ENCODE measurements at regions not wholly inside any gene's neighbourhood (a gene's known extent, or its start where the extent isn't known, plus 50 kb on each side); places are given as distances from the start of the nearest gene placed in this dataset.

GRCh38 chr13:34671137-34671536 lies 270.9 kb upstream of the NBEA start:
- Mint-ChIP-seq H3K27me3 (no peaks in the 10 kb centered on the region), H3K36me3 (ENCODE audit: low read depth) (no peaks in the 10 kb centered on the region), H3K27ac (no peak overlapping the region), H3K9me3 (no peaks in the 10 kb centered on the region), H3K4me3 (no peak overlapping the region), H3K4me1 (no peaks in the 10 kb centered on the region)
- POLR2A ChIA-PET, result no interaction called here
- CTCF ChIA-PET, result no interaction called here
- DNase-seq, result no peak

GRCh38 chr13:34672631-34673030 lies 269.4 kb upstream of the NBEA start:
- no peaks in the 10 kb centered on the region for H3K27me3 Mint-ChIP-seq
- no peak for DNase-seq
- ChIA-PET CTCF (no interaction called here), POLR2A (no interaction called here)
- H3K27ac Mint-ChIP-seq, result no peak overlapping the region
- H3K4me1 Mint-ChIP-seq, result no peaks in the 10 kb centered on the region
- no peak overlapping the region for H3K4me3 Mint-ChIP-seq
- no peaks in the 10 kb centered on the region for H3K36me3 Mint-ChIP-seq (ENCODE audit: low read depth)
- H3K9me3 Mint-ChIP-seq, result no peaks in the 10 kb centered on the region

- CTCF ChIA-PET, result no interaction called here
- POLR2A ChIA-PET, result no interaction called here
- Mint-ChIP-seq H3K9me3 (no peaks in the 10 kb centered on the region), H3K27me3 (no peaks in the 10 kb centered on the region), H3K4me1 (no peaks in the 10 kb centered on the region), H3K27ac (no peak overlapping the region), H3K4me3 (no peak overlapping the region), H3K36me3 (ENCODE audit: low read depth) (no peaks in the 10 kb centered on the region)
- DNase-seq, result no peak
Observed at GRCh38 chr13:34675626-34676025, 266.4 kb upstream of the NBEA start.

GRCh38 chr13:34678154-34678553 lies 263.9 kb upstream of the NBEA start:
- H3K9me3 Mint-ChIP-seq, result no peaks in the 10 kb centered on the region
- no peaks in the 10 kb centered on the region for H3K4me1 Mint-ChIP-seq
- H3K27me3 Mint-ChIP-seq, result no peaks in the 10 kb centered on the region
- ChIA-PET CTCF (no interaction called here), POLR2A (no interaction called here)
- no peak overlapping the region for H3K4me3 Mint-ChIP-seq
- H3K36me3 Mint-ChIP-seq (ENCODE audit: low read depth), result no peaks in the 10 kb centered on the region
- no peak overlapping the region for H3K27ac Mint-ChIP-seq
- DNase-seq, result no peak

- Mint-ChIP-seq H3K9me3 (no peaks in the 10 kb centered on the region), H3K27me3 (no peaks in the 10 kb centered on the region), H3K4me3 (no peak overlapping the region), H3K27ac (no peak overlapping the region), H3K4me1 (no peaks in the 10 kb centered on the region), H3K36me3 (ENCODE audit: low read depth) (no peaks in the 10 kb centered on the region)
- no peak for DNase-seq
- CTCF ChIA-PET, result no interaction called here
- POLR2A ChIA-PET, result no interaction called here
Observed at GRCh38 chr13:34681405-34681955, 260.6 kb upstream of the NBEA start.

- Mint-ChIP-seq H3K36me3 (ENCODE audit: low read depth) (no peaks in the 10 kb centered on the region), H3K4me1 (no peaks in the 10 kb centered on the region), H3K27me3 (no peaks in the 10 kb centered on the region), H3K9me3 (peaks cover 2% of the 10 kb centered on the region), H3K4me3 (no peak overlapping the region), H3K27ac (no peak overlapping the region)
- DNase-seq, result no peak
- POLR2A ChIA-PET, result no interaction called here
- CTCF ChIA-PET, result no interaction called here
Observed at GRCh38 chr13:34695063-34695462, 247.0 kb upstream of the NBEA start.

GRCh38 chr13:34696296-34696695 lies 245.8 kb upstream of the NBEA start:
- H3K4me1 Mint-ChIP-seq, result no peaks in the 10 kb centered on the region
- no peak overlapping the region for H3K27ac Mint-ChIP-seq
- H3K27me3 Mint-ChIP-seq, result no peaks in the 10 kb centered on the region
- CTCF ChIA-PET, result no interaction called here
- no peaks in the 10 kb centered on the region for H3K9me3 Mint-ChIP-seq
- POLR2A ChIA-PET, result no interaction called here
- DNase-seq, result no peak
- no peak overlapping the region for H3K4me3 Mint-ChIP-seq
- H3K36me3 Mint-ChIP-seq (ENCODE audit: low read depth), result no peaks in the 10 kb centered on the region

- POLR2A ChIA-PET, result no interaction called here
- H3K36me3 Mint-ChIP-seq (ENCODE audit: low read depth), result no peaks in the 10 kb centered on the region
Observed at GRCh38 chr13:34696741-34697140, 245.3 kb upstream of the NBEA start.

GRCh38 chr13:34698945-34699344 lies 243.1 kb upstream of the NBEA start:
- no peaks in the 10 kb centered on the region for H3K9me3 Mint-ChIP-seq
- no peak overlapping the region for H3K27ac Mint-ChIP-seq
- POLR2A ChIA-PET, result no interaction called here
- no peaks in the 10 kb centered on the region for H3K27me3 Mint-ChIP-seq
- DNase-seq, result no peak
- no peak overlapping the region for H3K4me3 Mint-ChIP-seq
- CTCF ChIA-PET, result no interaction called here
- H3K36me3 Mint-ChIP-seq (ENCODE audit: low read depth), result no peaks in the 10 kb centered on the region
- H3K4me1 Mint-ChIP-seq, result no peaks in the 10 kb centered on the region

More at GRCh38 chr13:34696741-34697140, 245.3 kb upstream of the NBEA start:
- Mint-ChIP-seq H3K4me1 (no peaks in the 10 kb centered on the region), H3K27me3 (no peaks in the 10 kb centered on the region), H3K4me3 (no peak overlapping the region), H3K9me3 (no peaks in the 10 kb centered on the region), H3K27ac (no peak overlapping the region)
- no peak for DNase-seq
- CTCF ChIA-PET, result no interaction called here

- H3K36me3 Mint-ChIP-seq (ENCODE audit: low read depth), result no peaks in the 10 kb centered on the region
- CTCF ChIA-PET, result no interaction called here
- no peak overlapping the region for H3K27ac Mint-ChIP-seq
- POLR2A ChIA-PET, result no interaction called here
- no peak for DNase-seq
- H3K27me3 Mint-ChIP-seq, result no peaks in the 10 kb centered on the region
- no peaks in the 10 kb centered on the region for H3K4me1 Mint-ChIP-seq
- H3K9me3 Mint-ChIP-seq, result no peaks in the 10 kb centered on the region
- H3K4me3 Mint-ChIP-seq, result no peak overlapping the region
Observed at GRCh38 chr13:34700155-34700554, 241.9 kb upstream of the NBEA start.

- no peaks in the 10 kb centered on the region for H3K36me3 Mint-ChIP-seq (ENCODE audit: low read depth)
- H3K27ac Mint-ChIP-seq, result no peak overlapping the region
- CTCF ChIA-PET, result interaction anchor here (0.6 kb wide), 1 partner anchor 886 kb away, joined by 3 read pairs; no protein-coding TSS in a partner anchor
- DNase-seq, result no peak
- no peaks in the 10 kb centered on the region for H3K27me3 Mint-ChIP-seq
- no peak overlapping the region for H3K4me3 Mint-ChIP-seq
- no peaks in the 10 kb centered on the region for H3K4me1 Mint-ChIP-seq
- peaks cover 2% of the 10 kb centered on the region for H3K9me3 Mint-ChIP-seq
- POLR2A ChIA-PET, result no interaction called here
Observed at GRCh38 chr13:34701919-34702318, 240.2 kb upstream of the NBEA start.

- Mint-ChIP-seq H3K27ac (no peak overlapping the region), H3K9me3 (peaks cover 2% of the 10 kb centered on the region), H3K4me3 (no peak overlapping the region), H3K4me1 (no peaks in the 10 kb centered on the region), H3K36me3 (ENCODE audit: low read depth) (no peaks in the 10 kb centered on the region), H3K27me3 (no peaks in the 10 kb centered on the region)
- no peak for DNase-seq
- ChIA-PET CTCF (no interaction called here), POLR2A (no interaction called here)
Observed at GRCh38 chr13:34708566-34709313, 233.3 kb upstream of the NBEA start.

GRCh38 chr13:34719060-34719875 lies 222.8 kb upstream of the NBEA start:
- ChIA-PET CTCF (no interaction called here), POLR2A (no interaction called here)
- no peaks in the 10 kb centered on the region for H3K4me1 Mint-ChIP-seq
- H3K27me3 Mint-ChIP-seq, result no peaks in the 10 kb centered on the region
- H3K27ac Mint-ChIP-seq, result no peak overlapping the region
- H3K36me3 Mint-ChIP-seq (ENCODE audit: low read depth), result no peaks in the 10 kb centered on the region
- DNase-seq, result no peak
- no peaks in the 10 kb centered on the region for H3K9me3 Mint-ChIP-seq
- no peak overlapping the region for H3K4me3 Mint-ChIP-seq

- Mint-ChIP-seq H3K4me1 (no peaks in the 10 kb centered on the region), H3K27ac (no peak overlapping the region), H3K9me3 (no peaks in the 10 kb centered on the region), H3K4me3 (no peak overlapping the region), H3K27me3 (no peaks in the 10 kb centered on the region), H3K36me3 (ENCODE audit: low read depth) (no peaks in the 10 kb centered on the region)
- ChIA-PET POLR2A (no interaction called here), CTCF (no interaction called here)
- DNase-seq, result no peak
Observed at GRCh38 chr13:34720618-34721017, 221.5 kb upstream of the NBEA start.
